ENCODE measurements at regions not wholly inside any gene's neighbourhood (a gene's known extent, or its start where the extent isn't known, plus 50 kb on each side); places are given as distances from the start of the nearest gene placed in this dataset.

GRCh38 chr5:175113947-175114346 is 330.0 kb downstream of the DRD1 start:
- TF ChIP-seq POLR2AphosphoS5 (IDR thresholded peaks at IDR 0.05) (no peak), CTCF (IDR thresholded peaks at IDR 0.05 in 8 of 11, conservative IDR thresholded peaks at IDR 0.05 in 3 of 11) (no peak)

Data from spleen (tissue), 7 donors.